OCI-LY3 (cell line): ENCODE measurements at regions not wholly inside any gene's neighbourhood (a gene's known extent, or its start where the extent isn't known, plus 50 kb on each side); places are given as distances from the start of the nearest gene placed in this dataset.

Source experiments
- H2AFZ ChIP-seq: fragments of 200-600, 300-600 bp; shearing (Covaris generic); 2 replicates; pipeline ENCODE4 v1.6.0; 2014; ENCODE audit warnings: antibody characterized with exemption, low read depth, low read length
- H3K27ac ChIP-seq: fragments of 200-600, 300-600 bp; sonication (generic); 2 replicates; pipeline ENCODE4 v1.5.1; 2014; ENCODE audit warnings: mild to moderate bottlenecking, low read length, moderate library complexity, mixed read lengths
- H3K27me3 ChIP-seq: fragments of 200-600, 300-600 bp; sonication (generic); 2 replicates; pipeline ENCODE4 v1.6.1; 2014; ENCODE audit warnings: low read depth, low read length, mixed read lengths
- H3K36me3 ChIP-seq: fragments of 200-600, 300-600 bp; sonication (generic); replicated peaks from 2 replicates; pipeline ENCODE3; 2014; ENCODE audit warnings: low read depth, low read length, mixed read lengths
- H3K4me1 ChIP-seq: fragments of 300-600, 200-600 bp; sonication (generic); 2 replicates; pipeline ENCODE4 v1.6.1; 2014; ENCODE audit warnings: low read length, mixed read lengths
- H3K4me2 ChIP-seq: fragments of 200-600, 300-600 bp; sonication (generic); 2 replicates; pipeline ENCODE4 v1.6.1; 2014; ENCODE audit warnings: low read length, mixed read lengths
- H3K4me3 ChIP-seq: fragments of 300-600, 200-600 bp; sonication (generic); 2 replicates; pipeline ENCODE4 v1.5.1; 2014; ENCODE audit warnings: antibody characterized with exemption, mild to moderate bottlenecking, low read length, moderate library complexity
- H3K79me2 ChIP-seq: fragments of 300-600, 200-600 bp; shearing (Covaris generic); 2 replicates; pipeline ENCODE4 v1.6.1; 2014; ENCODE audit warnings: mild to moderate bottlenecking, low read length, mixed read lengths
- H3K9ac ChIP-seq: fragments of 300-600, 200-600 bp; shearing (Covaris generic); 2 replicates; pipeline ENCODE4 v1.6.0; 2014; ENCODE audit warnings: mild to moderate bottlenecking, low read length, moderate library complexity
- H3K9me3 ChIP-seq: fragments of 200-600, 300-600 bp; shearing (Covaris generic); 2 replicates; pipeline ENCODE4 v1.6.1; 2014; ENCODE audit warnings: low read length, mixed read lengths; ENCODE audit not compliant: insufficient read depth
- H4K20me1 ChIP-seq: fragments of 200-600, 300-600 bp; sonication (generic); 2 replicates; pipeline ENCODE4 v1.6.1; 2016; ENCODE audit warnings: low read length, mixed read lengths; ENCODE audit not compliant: insufficient read depth
- CTCF ChIP-seq: fragments of 200-600, 300-600 bp; sonication (generic); IDR thresholded peaks from 2 replicates; pipeline ENCODE4 v1.5.1; 2014; ENCODE audit warnings: antibody characterized with exemption, low read length, low read depth
- EZH2phosphoT487 ChIP-seq: fragments of 200-600 bp; shearing (Covaris generic); IDR thresholded peaks from 2 replicates; pipeline ENCODE4 v1.6.1; 2018; ENCODE audit warnings: antibody characterized with exemption, mixed run types, low read depth

DNA sequence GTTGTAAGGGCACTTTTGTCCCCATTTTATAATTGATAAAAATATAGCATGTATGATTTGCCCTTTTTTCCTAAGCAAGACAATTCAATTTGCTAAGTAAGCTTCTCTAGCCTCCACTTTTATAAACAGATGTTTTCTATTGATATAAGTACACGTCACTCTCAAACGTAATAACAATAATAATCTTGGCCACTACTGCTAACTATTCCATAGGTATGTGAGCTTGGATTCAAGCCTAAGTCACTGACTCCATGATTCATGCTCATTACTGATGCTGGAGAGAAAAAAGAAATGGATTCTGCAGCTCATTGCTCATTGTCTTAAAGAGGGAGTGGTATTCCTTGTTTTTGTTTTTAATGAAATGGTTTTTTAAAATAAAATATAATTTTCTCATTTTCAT is 661.0 kb downstream of the GALC start:
- no peaks in the 10 kb centered on the region for H3K79me2 ChIP-seq

GRCh38 chr14:87325741-87326140 is 667.2 kb downstream of the GALC start:
- H3K36me3 ChIP-seq, result no peaks in the 10 kb centered on the region

More for the DNA sequence above, 661.0 kb downstream of the GALC start:
- TF ChIP-seq EZH2phosphoT487 (no peak), CTCF (no peak)
- no peaks in the 10 kb centered on the region for H3K27me3 ChIP-seq
- H4K20me1 ChIP-seq, result no peaks in the 10 kb centered on the region
- H3K36me3 ChIP-seq, result no peaks in the 10 kb centered on the region
- no peaks in the 10 kb centered on the region for H3K9me3 ChIP-seq
- no peak overlapping the region for H3K9ac ChIP-seq
- H3K4me2 ChIP-seq, result no peak overlapping the region
- H3K27ac ChIP-seq, result no peak overlapping the region
- H3K4me3 ChIP-seq, result no peak overlapping the region
- peaks cover 5% of the 10 kb centered on the region; the same call in 1 of the 2 replicates for H3K4me1 ChIP-seq
- H2AFZ ChIP-seq, result no peak overlapping the region

DNA sequence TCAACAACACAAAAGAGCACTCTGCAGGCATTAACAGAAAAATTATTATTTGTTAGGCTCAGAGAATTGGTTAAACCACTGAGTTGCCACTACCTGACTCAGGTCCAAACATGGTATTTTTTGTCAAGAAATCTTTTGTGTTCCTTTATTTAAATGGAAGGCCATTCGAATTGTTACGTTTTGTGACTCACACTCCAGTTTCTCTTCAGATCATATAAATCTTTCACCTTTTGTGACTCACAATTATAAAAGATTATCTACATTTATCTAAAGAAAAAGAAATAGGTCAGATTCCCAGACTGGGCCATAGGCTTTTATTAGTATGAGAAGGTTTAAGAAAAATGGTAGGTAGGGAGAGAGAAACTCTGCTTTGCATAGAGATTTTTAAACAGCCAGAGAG is 669.8 kb downstream of the GALC start:
- Histone ChIP-seq H3K4me2 (no peak overlapping the region), H3K79me2 (no peaks in the 10 kb centered on the region), H3K36me3 (no peaks in the 10 kb centered on the region), H2AFZ (no peak overlapping the region), H3K9me3 (no peaks in the 10 kb centered on the region), H3K9ac (no peak overlapping the region), H3K4me1 (no peaks in the 10 kb centered on the region), H3K27ac (no peak overlapping the region), H3K27me3 (no peaks in the 10 kb centered on the region), H3K4me3 (no peak overlapping the region), H4K20me1 (no peaks in the 10 kb centered on the region)
- TF ChIP-seq CTCF (no peak), EZH2phosphoT487 (no peak)

More at GRCh38 chr14:87325741-87326140, 667.2 kb downstream of the GALC start:
- Histone ChIP-seq H3K9me3 (no peaks in the 10 kb centered on the region), H3K4me2 (no peak overlapping the region), H2AFZ (no peak overlapping the region), H3K27me3 (no peaks in the 10 kb centered on the region), H3K4me1 (no peaks in the 10 kb centered on the region), H3K27ac (no peak overlapping the region), H3K79me2 (no peaks in the 10 kb centered on the region), H3K9ac (no peak overlapping the region), H4K20me1 (no peaks in the 10 kb centered on the region), H3K4me3 (no peak overlapping the region)
- no peak for TF ChIP-seq EZH2phosphoT487
- no peak for TF ChIP-seq CTCF

DNA sequence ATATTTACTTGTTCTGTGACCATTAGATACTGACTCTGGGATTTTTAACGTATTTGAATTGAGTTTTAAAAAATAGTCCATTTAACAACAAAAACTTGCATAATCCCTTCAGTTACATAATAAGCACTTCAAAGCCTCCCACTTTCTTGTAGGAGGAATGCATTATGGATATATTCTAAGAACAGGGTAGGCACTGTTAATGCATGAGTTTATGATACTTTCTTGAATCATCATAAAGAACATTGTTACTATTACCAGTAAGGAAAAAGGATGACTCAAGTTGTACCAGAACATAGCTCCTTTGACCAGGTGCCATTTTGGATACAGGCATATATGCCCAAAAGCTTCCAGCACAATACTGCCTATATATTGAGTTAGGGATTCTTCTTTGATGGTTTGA is 671.4 kb downstream of the GALC start:
- Histone ChIP-seq H3K79me2 (no peaks in the 10 kb centered on the region), H3K36me3 (no peaks in the 10 kb centered on the region)
- TF ChIP-seq EZH2phosphoT487 (no peak), CTCF (no peak)

More for the DNA sequence above, 671.4 kb downstream of the GALC start:
- Histone ChIP-seq H3K4me3 (no peak overlapping the region), H3K9ac (no peak overlapping the region), H3K4me2 (no peak overlapping the region), H3K27ac (no peak overlapping the region), H3K4me1 (no peaks in the 10 kb centered on the region), H3K9me3 (no peaks in the 10 kb centered on the region), H3K27me3 (no peaks in the 10 kb centered on the region), H4K20me1 (no peaks in the 10 kb centered on the region), H2AFZ (no peak overlapping the region)
